ENCODE measurements at regions not wholly inside any gene's neighbourhood (a gene's known extent, or its start where the extent isn't known, plus 50 kb on each side); places are given as distances from the start of the nearest gene placed in this dataset.

- no peak for FAIRE-seq
- no peaks in the 10 kb centered on the region for H3K9me3 ChIP-seq (ENCODE audit: control insufficient read depth in 2 of 2, insufficient read depth in 1 of 2, low read depth in 1 of 2, low read length in 1 of 2)
Observed at GRCh38 chr1:87278825-87279535, 49.7 kb upstream of the LMO4 start.

More at GRCh38 chr1:87278825-87279535, 49.7 kb upstream of the LMO4 start:
- DNase-seq, result no peak
- H3K27me3 ChIP-seq (ENCODE audit: control insufficient read depth in 3 of 3, insufficient read depth in 3 of 3, low read length in 3 of 3), result no peaks in the 10 kb centered on the region
- 64 to 87% (median 82%) methylated on average over 4 of the region's 4 CpGs for WGBS, 3 donors
- no peaks in the 10 kb centered on the region for H3K36me3 ChIP-seq (ENCODE audit: control insufficient read depth in 3 of 3, insufficient read depth in 2 of 3, low read depth in 1 of 3, low read length in 3 of 3)
- no peak overlapping the region for H3K27ac ChIP-seq (ENCODE audit: low read depth in 1 of 3, low read length in 2 of 3)
- no peak overlapping the region for H3K4me3 ChIP-seq (ENCODE audit: low read depth in 1 of 3, low read length in 3 of 3)
- H3K4me1 ChIP-seq (ENCODE audit: control insufficient read depth in 3 of 3, insufficient read depth in 2 of 3, low read depth in 1 of 3, low read length in 2 of 3), result peaks cover 0 to 7% (median 0%) of the 10 kb centered on the region in 3 donors

Data from small intestine (tissue), 7 donors.